H1 (cell line): ENCODE measurements at regions not wholly inside any gene's neighbourhood (a gene's known extent, or its start where the extent isn't known, plus 50 kb on each side); places are given as distances from the start of the nearest gene placed in this dataset.

ENCODE experiments used
- CTCF ChIP-seq, 3 experiments: IDR thresholded peaks; 1 replicate in 2 of 3; 2 replicates in 1 of 3; pipeline versions ENCODE4 v1.5.1 to v1.6.1; 2011; ENCODE audit warnings: low read length in 3 of 3, mild to moderate bottlenecking in 3 of 3, inconsistent platforms in 2 of 3, low read depth in 1 of 3, moderate library complexity in 1 of 3; ENCODE audit not compliant: insufficient read depth in 1 of 3; ENCODE audit errors: control extremely low read depth in 1 of 3
- JUND ChIP-seq: IDR thresholded peaks from 2 replicates; pipeline ENCODE4 v1.6.1; 2011; ENCODE audit warnings: mild to moderate bottlenecking, improper control_type of control experiment, low read length
- RAD21 ChIP-seq, 2 experiments: IDR thresholded peaks in 1 of 2; conservative IDR thresholded peaks in 1 of 2; 2 replicates each; pipeline ENCODE4 v1.6.1; 2011; ENCODE audit warnings: low read depth in 2 of 2, low read length in 2 of 2, improper control_type of control experiment in 1 of 2, inconsistent platforms in 1 of 2, mild to moderate bottlenecking in 1 of 2, moderate library complexity in 1 of 2
- RNF2 ChIP-seq: fragments of 200-900, 300-1000 bp; sonication (generic); IDR thresholded peaks from 2 replicates; pipeline ENCODE4 v1.7.1; 2016; ENCODE audit warnings: borderline replicate concordance, low read depth, mild to moderate bottlenecking, antibody characterized with exemption, low read length; ENCODE audit not compliant: poor library complexity, severe bottlenecking; ENCODE audit errors: missing control alignments

GRCh38 chr9:119026120-119026519 lies 343.1 kb downstream of the BRINP1 start:
- TF ChIP-seq RNF2 (no peak), RAD21 (IDR thresholded peaks at IDR 0.05 in 1 of 2, conservative IDR thresholded peaks at IDR 0.05 in 1 of 2; ENCODE audit: low read depth in 2 of 2, low read length in 2 of 2) (no peak), JUND (no peak), CTCF (IDR thresholded peaks at IDR 0.05; ENCODE audit: control extremely low read depth in 1 of 3, insufficient read depth in 1 of 3, low read depth in 1 of 3, low read length in 3 of 3) (no peak)
